NT2/D1 (cell line): ENCODE measurements at regions not wholly inside any gene's neighbourhood (a gene's known extent, or its start where the extent isn't known, plus 50 kb on each side); places are given as distances from the start of the nearest gene placed in this dataset.

ENCODE experiments used
- DNase-seq: peaks from one replicate; pipeline ENCODE4 v3.0.0-alpha.2; 2011; ENCODE audit warnings: low read depth, low spot score
- H3K27me3 ChIP-seq: 2 replicates; pipeline ENCODE4 v1.6.0; 2011; ENCODE audit warnings: mild to moderate bottlenecking; ENCODE audit not compliant: insufficient read length, insufficient read depth
- H3K36me3 ChIP-seq: 2 replicates; pipeline ENCODE4 v1.6.1; 2011; ENCODE audit warnings: mild to moderate bottlenecking, low read length, mixed read lengths; ENCODE audit not compliant: insufficient read depth, insufficient read length
- H3K4me1 ChIP-seq: 2 replicates; pipeline ENCODE4 v1.5.1; 2011; ENCODE audit not compliant: insufficient read depth, insufficient read length
- H3K4me3 ChIP-seq: 2 replicates; pipeline ENCODE4 v1.5.1; 2011; ENCODE audit warnings: low read depth; ENCODE audit not compliant: insufficient read length
- H3K9ac ChIP-seq: 2 replicates; pipeline ENCODE4 v1.6.0; 2011; ENCODE audit warnings: low read depth; ENCODE audit not compliant: insufficient read length
- H3K9me3 ChIP-seq: 2 replicates; pipeline ENCODE4 v1.5.1; 2011; ENCODE audit warnings: mild to moderate bottlenecking, low read length; ENCODE audit not compliant: insufficient read depth
- SUZ12 ChIP-seq: IDR thresholded peaks from 2 replicates; pipeline ENCODE4 v1.6.1; 2011; ENCODE audit not compliant: insufficient read length, insufficient read depth; ENCODE audit errors: extremely low read depth
- YY1 ChIP-seq: IDR thresholded peaks from 2 replicates; pipeline ENCODE4 v1.6.1; 2011; ENCODE audit not compliant: insufficient read length, insufficient read depth
- ZNF274 ChIP-seq: IDR thresholded peaks from 2 replicates; pipeline ENCODE4 v1.6.1; 2011; ENCODE audit warnings: mild to moderate bottlenecking, low read depth, low read length

GRCh38 chr5:133853646-133854365 is 114.6 kb downstream of the C5orf15 start:
- Histone ChIP-seq H3K9me3 (peaks cover 14% of the 10 kb centered on the region; the same call in 1 of the 2 replicates), H3K9ac (no peak overlapping the region), H3K4me1 (peaks cover 2% of the 10 kb centered on the region), H3K36me3 (no peaks in the 10 kb centered on the region), H3K27me3 (no peaks in the 10 kb centered on the region), H3K4me3 (no peak overlapping the region)
- no peak for TF ChIP-seq SUZ12
- no peak for TF ChIP-seq YY1
- TF ChIP-seq ZNF274, result no peak
- DNase-seq, result no peak

DNA sequence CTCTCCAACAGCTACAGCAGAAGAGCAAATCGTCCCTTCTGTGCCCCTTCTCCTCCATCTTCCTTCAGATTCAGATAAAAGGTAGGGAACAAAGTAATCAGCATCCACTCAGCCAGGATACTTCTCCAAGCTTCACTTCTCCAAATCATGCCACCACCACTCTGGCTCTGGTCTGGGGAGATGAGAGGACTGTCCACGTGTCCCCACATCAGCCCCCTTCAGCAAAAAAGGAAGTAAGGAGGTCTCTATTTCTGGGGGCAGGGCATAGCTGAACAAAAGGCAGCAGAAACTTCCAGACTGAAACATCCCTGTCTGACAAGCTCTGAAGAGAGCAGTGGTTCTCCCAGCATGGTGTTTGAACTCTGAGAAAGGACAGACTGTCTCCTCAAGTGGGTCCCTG is 116.9 kb downstream of the C5orf15 start:
- peaks cover 3% of the 10 kb centered on the region; the same call in 1 of the 2 replicates for H3K9me3 ChIP-seq
- TF ChIP-seq ZNF274, result no peak
- no peak for TF ChIP-seq SUZ12
- TF ChIP-seq YY1, result no peak
- no peak overlapping the region for H3K4me3 ChIP-seq
- no peaks in the 10 kb centered on the region for H3K27me3 ChIP-seq
- DNase-seq, result no peak
- no peaks in the 10 kb centered on the region for H3K36me3 ChIP-seq
- peaks cover 2% of the 10 kb centered on the region for H3K4me1 ChIP-seq
- H3K9ac ChIP-seq, result no peak overlapping the region

DNA sequence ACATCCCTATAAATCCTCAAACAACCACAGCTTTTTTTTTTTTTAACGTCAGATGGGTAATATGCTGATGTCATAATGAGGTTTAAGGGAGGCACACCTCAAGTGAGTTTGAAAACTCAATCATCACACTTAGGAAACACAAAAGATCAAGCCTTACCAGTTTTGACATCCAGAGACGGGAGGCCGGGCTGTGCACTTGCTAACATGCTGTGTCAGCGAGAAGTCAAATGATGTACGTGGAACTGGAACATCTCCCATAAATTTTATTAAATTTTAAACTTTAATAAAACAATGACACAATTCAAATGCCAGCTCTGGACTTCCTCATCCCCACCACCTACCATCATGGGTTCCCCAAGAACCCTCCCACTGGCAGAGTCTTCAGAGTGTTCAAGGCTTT is 117.6 kb downstream of the C5orf15 start:
- Histone ChIP-seq H3K4me3 (no peak overlapping the region), H3K36me3 (no peaks in the 10 kb centered on the region), H3K9me3 (no peaks in the 10 kb centered on the region), H3K9ac (no peak overlapping the region), H3K27me3 (no peaks in the 10 kb centered on the region), H3K4me1 (peaks cover 2% of the 10 kb centered on the region)
- no peak for TF ChIP-seq SUZ12
- TF ChIP-seq ZNF274, result no peak
- no peak for TF ChIP-seq YY1
- no peak for DNase-seq

GRCh38 chr5:133849116-133849515 is 119.3 kb downstream of the C5orf15 start:
- Histone ChIP-seq H3K9me3 (no peaks in the 10 kb centered on the region), H3K27me3 (no peaks in the 10 kb centered on the region), H3K4me1 (peaks cover 4% of the 10 kb centered on the region), H3K9ac (no peak overlapping the region), H3K4me3 (no peak overlapping the region), H3K36me3 (no peaks in the 10 kb centered on the region)
- TF ChIP-seq ZNF274 (no peak), YY1 (no peak), SUZ12 (no peak)
- no peak for DNase-seq

DNA sequence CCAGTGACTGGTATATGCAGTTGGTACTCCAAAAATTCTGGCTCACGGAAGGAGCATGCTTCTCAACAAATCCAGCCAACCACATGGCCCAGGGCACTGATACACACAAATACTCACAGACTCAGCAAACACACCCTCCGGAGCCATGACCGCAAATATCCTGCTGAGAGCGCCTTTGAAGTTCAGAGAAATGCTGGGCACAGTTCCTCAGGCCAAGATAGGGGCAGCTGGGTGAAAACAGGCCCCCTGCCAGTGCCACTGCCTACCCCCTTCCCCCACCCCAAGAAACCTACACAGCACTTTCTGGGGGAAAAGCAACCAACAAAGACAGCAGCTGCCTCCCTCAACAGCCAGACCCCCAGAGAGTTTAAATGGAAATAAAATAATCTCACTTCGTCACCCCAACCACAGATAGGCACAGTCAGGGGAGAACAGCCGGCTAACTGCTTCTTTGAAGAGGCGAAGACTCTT is 120.0 kb downstream of the C5orf15 start:
- Histone ChIP-seq H3K4me3 (no peak overlapping the region), H3K9me3 (no peaks in the 10 kb centered on the region), H3K36me3 (no peaks in the 10 kb centered on the region), H3K27me3 (no peaks in the 10 kb centered on the region), H3K4me1 (peaks cover 3% of the 10 kb centered on the region), H3K9ac (no peak overlapping the region)
- DNase-seq, result no peak
- TF ChIP-seq YY1 (no peak), ZNF274 (no peak), SUZ12 (no peak)

GRCh38 chr5:133847886-133848285 is 120.5 kb downstream of the C5orf15 start:
- Histone ChIP-seq H3K4me3 (no peak overlapping the region), H3K9ac (no peak overlapping the region), H3K27me3 (no peaks in the 10 kb centered on the region), H3K4me1 (peaks cover 5% of the 10 kb centered on the region), H3K36me3 (no peaks in the 10 kb centered on the region), H3K9me3 (no peaks in the 10 kb centered on the region)
- no peak for TF ChIP-seq SUZ12
- TF ChIP-seq ZNF274, result no peak
- no peak for TF ChIP-seq YY1
- DNase-seq, result no peak

DNA sequence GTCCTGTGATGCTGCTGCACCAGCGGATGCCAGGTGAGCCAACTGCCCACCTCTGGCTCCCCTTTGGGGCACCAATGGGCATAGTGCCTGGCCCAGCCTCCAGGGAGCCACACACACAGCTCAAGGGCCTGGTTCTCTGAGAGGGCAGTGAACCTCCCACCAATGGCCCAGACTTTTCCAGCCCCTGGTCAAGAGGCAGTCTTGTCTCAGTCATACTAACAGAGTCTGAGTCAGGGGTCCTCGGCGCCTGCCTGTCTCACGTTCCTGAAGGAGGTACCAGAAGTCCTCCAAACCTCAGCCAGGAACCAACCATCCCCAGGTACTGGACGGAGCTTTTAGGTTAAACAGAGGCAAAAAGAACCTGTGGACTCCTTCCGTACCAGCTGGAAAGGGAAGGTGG is 121.1 kb downstream of the C5orf15 start:
- TF ChIP-seq ZNF274 (no peak), SUZ12 (no peak), YY1 (no peak)
- Histone ChIP-seq H3K4me1 (peaks cover 5% of the 10 kb centered on the region), H3K4me3 (no peak overlapping the region), H3K36me3 (no peaks in the 10 kb centered on the region), H3K9me3 (no peaks in the 10 kb centered on the region), H3K27me3 (no peaks in the 10 kb centered on the region), H3K9ac (no peak overlapping the region)
- no peak for DNase-seq
